ENCODE measurements at regions not wholly inside any gene's neighbourhood (a gene's known extent, or its start where the extent isn't known, plus 50 kb on each side); places are given as distances from the start of the nearest gene placed in this dataset.

DNA sequence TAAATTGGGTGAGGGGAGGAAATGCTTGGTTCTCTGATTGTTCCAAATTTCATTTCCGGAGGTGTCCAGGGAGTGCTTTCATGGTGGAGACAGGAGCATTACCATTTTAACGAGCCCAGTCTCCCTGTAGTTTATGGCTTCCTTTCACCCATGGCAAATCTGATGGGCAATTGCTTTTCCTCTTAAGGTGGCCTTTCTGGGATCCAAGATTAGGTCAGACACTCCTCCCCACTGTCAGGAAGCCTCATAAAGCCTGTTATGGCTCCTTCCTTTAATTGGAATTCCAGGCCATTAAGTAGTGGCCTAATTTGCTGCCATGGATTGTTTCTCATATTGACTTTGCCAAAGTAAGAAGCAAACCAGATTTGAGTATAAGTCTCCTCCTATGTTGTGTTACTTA lies 157.8 kb downstream of the PDCD6IP start:
- no peaks in the 10 kb centered on the region for H3K36me3 ChIP-seq (ENCODE audit: low read depth)
- H3K27ac ChIP-seq, result no peak overlapping the region
- BruUV-seq (replicated peaks), result no TSS peak
- no peaks in the 10 kb centered on the region for H3K79me2 ChIP-seq (ENCODE audit: low read depth)
- H3K9me3 ChIP-seq (ENCODE audit: insufficient read depth, low read depth), result no peaks in the 10 kb centered on the region
- H3K27me3 ChIP-seq (ENCODE audit: insufficient read depth, low read depth), result no peaks in the 10 kb centered on the region
- POLR2A ChIA-PET (ENCODE audit: unreplicated experiment), result no interaction called here
- CTCF ChIA-PET, result no interaction called here
- no peaks in the 10 kb centered on the region for H3K4me1 ChIP-seq (replicated peaks; ENCODE audit: insufficient read depth)
- H3F3A ChIP-seq (ENCODE audit: insufficient read depth, low read depth), result no peaks in the 10 kb centered on the region
- H2AFZ ChIP-seq, result no peak overlapping the region
- H3K4me2 ChIP-seq, result no peak overlapping the region
- no peak for TF ChIP-seq CTCF (conservative IDR thresholded peaks at IDR 0.05)
- TF ChIP-seq EZH2 (IDR thresholded peaks at IDR 0.05; ENCODE audit: low read depth), result no peak
- no peaks in the 10 kb centered on the region for H4K20me1 ChIP-seq (ENCODE audit: insufficient read depth)
- DNase-seq, result no peak
- no peaks in the 10 kb centered on the region for H3K9me2 ChIP-seq (ENCODE audit: insufficient read depth)
- no peak overlapping the region for H3K4me3 ChIP-seq
- intact Hi-C loops (cut with micrococcal nuclease; ENCODE audit: unreplicated experiment), result no loop called here

GRCh38 chr3:33956776-33957175 lies 158.3 kb downstream of the PDCD6IP start:
- H2AFZ ChIP-seq, result no peak overlapping the region
- H4K20me1 ChIP-seq (ENCODE audit: insufficient read depth), result no peaks in the 10 kb centered on the region
- no peak for DNase-seq
- intact Hi-C loops (cut with micrococcal nuclease; ENCODE audit: unreplicated experiment), result no loop called here
- BruUV-seq (replicated peaks), result no TSS peak
- TF ChIP-seq EZH2 (IDR thresholded peaks at IDR 0.05; ENCODE audit: low read depth) (no peak), CTCF (conservative IDR thresholded peaks at IDR 0.05) (no peak)
- H3F3A ChIP-seq (ENCODE audit: insufficient read depth, low read depth), result no peaks in the 10 kb centered on the region
- H3K36me3 ChIP-seq (ENCODE audit: low read depth), result no peaks in the 10 kb centered on the region
- H3K79me2 ChIP-seq (ENCODE audit: low read depth), result no peaks in the 10 kb centered on the region
- H3K4me1 ChIP-seq (replicated peaks; ENCODE audit: insufficient read depth), result no peaks in the 10 kb centered on the region
- ChIA-PET CTCF (no interaction called here), POLR2A (ENCODE audit: unreplicated experiment) (no interaction called here)
- H3K27ac ChIP-seq, result no peak overlapping the region
- H3K9me2 ChIP-seq (ENCODE audit: insufficient read depth), result no peaks in the 10 kb centered on the region
- H3K4me2 ChIP-seq, result no peak overlapping the region
- H3K4me3 ChIP-seq, result no peak overlapping the region
- H3K9me3 ChIP-seq (ENCODE audit: insufficient read depth, low read depth), result no peaks in the 10 kb centered on the region
- no peaks in the 10 kb centered on the region for H3K27me3 ChIP-seq (ENCODE audit: insufficient read depth, low read depth)

DNA sequence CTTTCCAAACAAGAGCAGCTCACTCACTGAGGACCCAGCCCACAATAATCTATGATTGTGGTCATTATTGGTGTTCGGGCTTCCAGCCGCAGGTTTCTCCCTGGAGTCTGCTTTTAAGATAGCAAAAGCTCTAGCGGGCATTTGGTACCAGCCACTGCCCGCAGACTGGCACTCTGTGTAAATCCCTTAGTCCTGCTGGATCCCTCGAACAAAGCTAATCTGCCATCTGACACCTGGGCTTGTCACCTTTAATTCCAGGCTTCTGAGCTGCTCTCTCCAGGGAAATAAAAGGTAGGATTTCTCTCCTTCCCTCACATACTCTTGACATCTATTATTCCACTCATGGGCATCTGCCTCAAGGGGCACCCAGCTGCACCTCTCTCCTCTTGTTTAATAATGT lies 158.7 kb downstream of the PDCD6IP start:
- no peaks in the 10 kb centered on the region for H3K27me3 ChIP-seq (ENCODE audit: insufficient read depth, low read depth)
- no peaks in the 10 kb centered on the region for H3K9me3 ChIP-seq (ENCODE audit: insufficient read depth, low read depth)
- TF ChIP-seq EZH2 (IDR thresholded peaks at IDR 0.05; ENCODE audit: low read depth) (no peak), CTCF (conservative IDR thresholded peaks at IDR 0.05) (no peak)
- BruUV-seq (replicated peaks), result no TSS peak
- DNase-seq, result no peak
- no peak overlapping the region for H2AFZ ChIP-seq
- ChIA-PET POLR2A (ENCODE audit: unreplicated experiment) (no interaction called here), CTCF (interaction anchor here (0.7 kb wide), 1 partner anchor 97 kb away, joined by 3 read pairs; no protein-coding TSS in a partner anchor)
- no peaks in the 10 kb centered on the region for H4K20me1 ChIP-seq (ENCODE audit: insufficient read depth)
- H3K4me2 ChIP-seq, result no peak overlapping the region
- no peaks in the 10 kb centered on the region for H3K79me2 ChIP-seq (ENCODE audit: low read depth)
- H3K36me3 ChIP-seq (ENCODE audit: low read depth), result no peaks in the 10 kb centered on the region
- no peak overlapping the region for H3K4me3 ChIP-seq
- H3K9me2 ChIP-seq (ENCODE audit: insufficient read depth), result no peaks in the 10 kb centered on the region
- H3K27ac ChIP-seq, result no peak overlapping the region
- H3F3A ChIP-seq (ENCODE audit: insufficient read depth, low read depth), result no peaks in the 10 kb centered on the region
- H3K4me1 ChIP-seq (replicated peaks; ENCODE audit: insufficient read depth), result no peaks in the 10 kb centered on the region
- intact Hi-C loops (cut with micrococcal nuclease; ENCODE audit: unreplicated experiment), result no loop called here
